GM21360 (cell line): ENCODE measurements at regions not wholly inside any gene's neighbourhood (a gene's known extent, or its start where the extent isn't known, plus 50 kb on each side); places are given as distances from the start of the nearest gene placed in this dataset.
"Not testable (repeated sequence)": the region's sequence is repeated elsewhere in the genome, so short reads cannot be mapped to it uniquely, and the experiment has no call there.

Experiments used
- ATAC-seq: cut with Tn5 transposase; IDR thresholded peaks from one replicate; pipeline ENCODE4 v1.9.1; 2021; ENCODE audit warnings: mild to moderate bottlenecking, moderate library complexity; ENCODE audit not compliant: unreplicated experiment

DNA sequence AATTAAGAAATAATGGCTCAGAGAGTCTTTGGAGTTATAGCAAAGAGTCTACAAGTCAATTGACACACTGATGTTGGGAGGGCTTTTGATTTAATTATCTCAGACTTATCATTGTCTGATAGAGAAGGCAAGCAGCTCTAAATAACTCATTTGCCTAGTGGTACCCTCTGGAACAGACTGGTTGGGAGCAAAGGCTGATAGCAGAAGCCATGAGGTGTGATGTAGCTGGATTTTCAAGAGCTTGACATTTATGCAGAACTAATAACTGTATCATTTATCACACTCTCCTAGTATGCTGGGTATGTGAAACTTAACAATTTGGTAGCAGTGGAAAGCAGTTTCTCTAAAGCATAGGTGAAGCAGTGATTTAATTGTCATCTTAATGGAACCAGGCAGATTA lies 380.6 kb downstream of the TENT5A start:
- no peak for ATAC-seq

DNA sequence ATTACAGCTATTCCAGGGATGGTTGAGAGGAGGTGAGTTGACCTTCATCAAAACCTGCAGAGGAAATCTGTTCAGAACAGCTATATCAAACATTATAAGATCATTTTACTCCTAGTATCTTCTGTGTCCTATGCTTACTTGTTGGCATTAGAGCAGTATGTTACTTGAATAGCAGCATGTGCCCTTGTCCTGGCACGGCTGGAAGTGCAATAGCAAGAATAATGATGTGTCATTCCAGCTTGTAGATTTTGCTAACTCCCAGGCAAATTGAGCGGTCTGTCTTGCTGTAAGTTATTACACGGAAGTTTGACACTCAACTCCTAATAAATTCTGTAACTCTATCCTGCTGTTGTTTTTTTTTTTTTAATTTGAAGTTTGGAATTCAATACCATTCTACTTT lies 385.5 kb downstream of the TENT5A start:
- ATAC-seq: no peak

DNA sequence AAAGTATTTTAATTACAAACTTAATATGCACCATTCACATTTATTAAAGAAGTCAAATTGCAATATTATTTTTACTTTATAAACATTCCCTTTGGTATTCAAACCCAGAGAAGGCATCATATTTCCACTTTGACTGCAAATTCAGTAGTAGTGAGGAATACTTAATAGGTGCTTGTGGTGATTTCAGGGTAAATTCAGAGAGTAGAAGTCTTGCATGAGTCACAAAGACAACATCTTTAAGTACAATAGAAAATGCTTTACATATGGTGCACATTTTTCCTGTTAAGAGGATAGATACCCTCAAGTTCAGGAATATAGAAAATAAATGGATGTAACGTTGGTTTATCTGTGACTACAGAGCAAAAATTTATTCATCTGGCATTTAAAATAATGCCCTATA lies 390.2 kb downstream of the TENT5A start:
- ATAC-seq: no peak

DNA sequence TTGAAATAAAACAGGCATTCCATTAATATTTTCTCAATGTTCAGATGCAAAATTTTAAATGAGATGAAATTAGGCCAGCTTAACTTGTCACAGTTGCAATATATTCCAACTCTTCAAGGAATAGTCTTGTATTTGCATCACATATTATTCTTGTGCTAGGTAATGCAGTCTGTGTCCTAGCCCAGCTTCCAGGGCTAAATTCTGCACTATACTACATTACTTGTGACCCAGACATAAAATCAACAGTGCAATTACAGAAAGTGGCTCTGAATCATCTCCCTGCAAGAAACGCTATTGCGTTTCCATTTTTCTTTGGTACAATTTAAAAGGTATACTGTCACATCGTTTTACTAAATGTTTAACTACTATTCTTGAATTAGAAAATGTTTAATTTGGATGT lies 399.2 kb downstream of the TENT5A start:
- ATAC-seq: no peak

DNA sequence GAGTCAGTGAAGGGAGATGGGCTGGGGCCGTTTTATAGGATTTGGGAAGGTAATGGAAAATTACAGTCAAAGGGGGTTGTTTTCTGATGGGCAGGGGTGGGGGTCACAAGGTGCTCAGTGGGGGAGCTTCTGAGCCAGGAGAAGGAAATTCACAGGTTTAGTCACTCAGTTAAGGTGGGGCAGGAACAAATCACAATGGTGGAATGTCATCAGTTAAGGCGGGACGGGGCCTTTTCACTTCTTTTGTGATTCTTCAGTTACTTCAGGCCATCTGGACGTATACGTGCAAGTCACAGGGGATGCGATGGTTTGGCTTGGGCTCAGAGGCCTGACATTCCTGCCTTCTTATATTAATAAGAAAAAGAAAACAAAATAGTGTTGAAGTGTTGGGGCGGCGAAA lies 408.5 kb downstream of the TENT5A start:
- ATAC-seq: not testable (repeated sequence)

DNA sequence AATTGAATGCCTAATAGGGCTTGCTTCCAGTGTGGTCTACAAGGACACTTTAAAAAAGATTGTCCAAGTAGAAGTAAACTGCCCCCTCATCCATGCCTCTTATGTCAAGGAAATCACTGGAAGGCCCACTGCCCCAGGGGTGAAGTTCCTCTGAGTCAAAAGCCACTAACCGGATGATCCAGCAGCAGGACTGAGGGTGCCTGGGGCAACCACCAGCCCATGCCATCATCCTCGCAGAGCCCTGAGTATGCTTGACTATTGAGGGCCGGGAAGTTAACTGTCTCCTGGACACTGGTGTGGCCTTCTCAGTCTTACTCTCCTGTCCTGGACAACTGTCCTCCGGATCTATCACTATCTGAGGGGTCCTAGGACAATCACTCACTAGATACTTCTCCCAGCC lies 411.5 kb downstream of the TENT5A start:
- ATAC-seq: no peak

DNA sequence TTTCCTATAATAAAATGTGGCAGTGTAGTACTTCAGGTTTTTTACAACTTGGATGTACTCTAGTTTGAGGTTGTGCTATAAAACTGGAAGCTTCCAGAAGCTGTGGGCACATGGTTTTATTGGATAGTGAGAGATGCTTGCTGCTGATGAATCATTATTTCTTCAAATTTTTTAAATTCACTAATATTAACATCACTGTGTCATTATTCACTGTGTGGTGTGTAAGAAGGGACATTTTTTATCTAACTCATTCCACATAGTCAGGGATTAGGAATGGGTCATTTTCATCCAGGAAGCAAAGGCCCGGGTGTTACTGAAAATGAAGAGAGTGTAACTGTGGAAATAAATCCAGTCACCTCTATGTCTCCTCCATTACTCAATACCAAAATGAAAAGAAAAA lies 421.0 kb downstream of the TENT5A start:
- no peak for ATAC-seq

DNA sequence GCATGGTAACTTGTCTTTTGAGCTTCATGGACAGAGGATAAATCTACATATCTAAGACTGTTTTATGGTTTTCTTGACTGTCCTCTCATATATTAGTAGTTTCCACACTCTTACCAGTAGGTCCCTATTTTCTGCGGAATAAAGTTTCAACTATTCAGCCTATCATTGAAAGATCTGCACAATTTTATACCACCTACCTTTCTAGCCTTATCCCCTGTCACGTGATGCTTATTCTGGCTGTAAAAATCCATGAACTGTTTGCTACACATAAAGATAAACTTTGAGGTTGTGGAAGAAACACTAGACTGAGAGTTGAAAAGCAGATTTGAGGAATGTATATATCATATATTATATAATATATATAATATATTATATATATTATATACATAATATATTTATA lies 423.8 kb downstream of the TENT5A start:
- ATAC-seq: no peak

DNA sequence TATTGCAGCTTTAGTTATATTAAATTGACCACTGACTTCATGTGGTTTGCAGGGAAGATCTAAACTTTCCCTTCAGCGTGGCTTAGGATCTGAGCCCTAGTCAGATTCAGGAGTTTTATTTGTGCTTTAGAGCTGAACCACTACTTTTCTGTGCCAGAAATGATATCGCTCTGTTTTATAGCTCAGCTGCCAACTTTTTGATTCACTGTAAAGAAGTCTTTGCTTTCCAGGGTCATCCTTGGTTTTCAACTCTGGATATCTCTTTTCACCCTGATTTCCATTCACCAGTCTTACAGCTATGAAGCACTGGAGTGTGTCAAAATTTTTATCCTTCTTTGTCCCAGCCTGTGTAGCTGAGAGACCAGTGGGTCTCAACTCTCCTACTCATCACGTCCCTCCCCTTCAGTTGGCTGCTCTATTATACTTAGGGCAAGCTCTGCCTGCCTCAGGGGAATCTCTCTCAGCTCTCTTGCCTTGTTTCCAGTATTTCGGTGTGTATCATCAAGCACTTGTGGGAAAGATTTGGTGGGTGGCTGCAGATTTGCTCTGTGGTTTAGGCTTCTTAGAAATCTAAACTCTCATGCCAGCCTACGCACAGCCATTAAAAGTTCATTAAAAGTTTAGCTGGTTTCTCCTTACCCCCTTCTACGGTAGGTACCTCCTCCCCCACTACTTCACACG lies 425.5 kb downstream of the TENT5A start:
- no peak for ATAC-seq

DNA sequence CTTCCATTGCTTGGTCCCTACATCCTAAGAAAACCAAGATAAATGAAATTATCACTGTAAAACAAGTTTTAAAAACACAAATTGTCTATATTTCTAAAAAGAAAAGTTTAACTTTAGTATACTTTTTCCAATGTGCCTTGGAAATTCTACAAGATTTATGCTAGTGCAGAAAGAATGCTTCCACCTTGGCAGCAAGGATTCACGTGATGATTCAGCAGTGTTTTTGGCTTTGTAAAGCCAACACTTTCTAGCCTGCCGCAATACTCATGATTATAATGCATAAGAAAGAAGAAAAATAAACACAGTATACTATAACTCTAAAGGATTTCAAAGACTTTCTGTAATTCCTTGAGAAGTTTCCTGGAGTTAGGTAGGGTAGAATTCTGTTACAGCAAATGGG lies 442.7 kb downstream of the TENT5A start:
- ATAC-seq: no peak

DNA sequence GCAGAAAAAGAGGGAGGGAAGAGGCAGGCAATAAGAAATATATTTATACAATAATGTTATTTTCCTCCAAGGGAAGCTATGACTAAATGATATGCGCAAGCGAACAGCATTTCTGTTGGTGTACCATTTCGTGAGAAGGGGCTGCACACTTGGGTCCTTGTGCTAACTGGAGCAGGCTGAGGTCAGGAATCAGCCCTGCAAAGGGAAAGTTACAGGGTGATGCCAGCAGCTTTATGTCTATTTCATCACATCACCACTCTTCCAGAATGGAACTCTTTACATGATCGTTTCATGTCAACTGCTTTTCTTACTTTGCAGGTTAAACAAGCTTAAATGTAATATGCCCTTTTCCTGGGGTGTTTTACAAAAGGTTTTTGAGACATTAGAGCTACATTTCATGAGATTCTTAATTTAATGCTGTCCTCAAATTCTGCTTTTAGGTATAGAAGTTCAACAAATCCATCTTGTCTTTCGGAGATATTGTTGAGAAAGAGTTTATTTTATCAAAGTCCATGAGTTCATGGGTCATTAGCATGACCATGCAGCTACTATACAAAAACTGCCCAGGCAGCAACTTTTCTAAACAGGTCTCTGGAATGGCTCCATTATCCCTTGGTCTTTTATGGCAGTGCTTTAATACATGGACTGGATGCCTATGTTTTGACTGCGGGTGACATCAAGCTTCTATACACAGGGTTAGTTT lies 443.8 kb downstream of the TENT5A start:
- no peak for ATAC-seq

DNA sequence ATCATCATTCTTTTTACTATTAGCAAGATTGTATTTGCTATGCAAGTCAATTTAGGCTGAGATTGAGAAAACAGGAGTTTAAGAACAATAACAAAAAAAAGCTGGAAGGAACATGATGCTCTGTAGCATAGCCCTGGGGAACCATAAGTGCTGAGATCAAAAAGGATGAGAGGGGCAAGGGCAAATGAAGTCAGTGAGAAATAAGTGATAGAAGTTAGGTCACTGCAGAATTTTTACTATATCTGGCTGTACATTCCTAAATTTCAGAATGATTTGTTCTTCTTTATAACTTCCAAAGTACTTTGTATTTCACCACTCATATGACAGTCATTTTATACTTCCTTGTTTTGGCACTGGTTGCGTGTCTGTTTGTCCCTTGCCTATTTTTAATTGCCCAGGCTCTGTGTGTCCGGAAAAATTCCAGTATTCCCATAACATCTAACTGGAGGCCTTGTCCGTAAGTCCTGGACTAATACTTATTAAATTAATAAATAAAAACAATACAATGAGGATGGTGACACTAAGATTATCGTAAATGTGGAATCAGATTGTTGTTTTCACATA lies 444.7 kb downstream of the TENT5A start:
- ATAC-seq: no peak

DNA sequence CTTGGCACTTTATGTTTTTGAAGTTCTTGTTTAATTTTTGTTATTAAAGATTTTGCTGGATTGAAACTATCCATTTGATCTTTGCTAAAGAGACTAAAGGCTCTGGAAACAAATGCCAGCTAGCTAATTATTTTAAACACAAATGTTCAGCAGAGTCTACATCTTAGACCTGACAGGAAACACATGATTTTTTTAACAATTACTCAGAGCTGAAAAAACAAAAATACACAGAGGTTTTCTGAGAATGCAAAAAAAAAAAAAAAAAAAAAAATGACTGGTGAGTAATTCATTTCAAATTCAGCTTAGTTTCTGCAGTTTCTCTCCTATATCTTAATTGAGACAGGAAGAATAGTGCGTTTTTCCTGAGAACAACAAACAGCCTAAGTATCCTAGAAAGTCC lies 448.0 kb downstream of the TENT5A start:
- no peak for ATAC-seq

DNA sequence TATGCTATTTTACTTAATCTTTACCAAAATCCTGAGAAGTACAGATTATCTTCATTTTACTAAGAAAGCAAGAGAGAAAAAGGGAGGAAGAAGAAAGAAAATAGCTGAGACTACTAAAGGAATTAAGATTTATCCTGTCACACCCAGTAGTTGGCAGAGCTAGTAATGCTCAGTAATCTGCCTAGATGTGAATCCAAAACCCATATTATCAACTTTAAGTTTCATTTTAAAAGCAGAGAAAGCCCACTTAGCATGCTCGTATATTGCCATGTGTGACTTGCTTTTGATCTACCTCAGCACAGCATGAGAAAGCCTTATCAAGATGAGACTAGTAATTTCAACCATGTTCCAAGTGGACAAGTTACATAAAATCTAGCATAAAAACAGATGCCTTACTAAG lies 451.5 kb downstream of the TENT5A start:
- ATAC-seq: no peak

DNA sequence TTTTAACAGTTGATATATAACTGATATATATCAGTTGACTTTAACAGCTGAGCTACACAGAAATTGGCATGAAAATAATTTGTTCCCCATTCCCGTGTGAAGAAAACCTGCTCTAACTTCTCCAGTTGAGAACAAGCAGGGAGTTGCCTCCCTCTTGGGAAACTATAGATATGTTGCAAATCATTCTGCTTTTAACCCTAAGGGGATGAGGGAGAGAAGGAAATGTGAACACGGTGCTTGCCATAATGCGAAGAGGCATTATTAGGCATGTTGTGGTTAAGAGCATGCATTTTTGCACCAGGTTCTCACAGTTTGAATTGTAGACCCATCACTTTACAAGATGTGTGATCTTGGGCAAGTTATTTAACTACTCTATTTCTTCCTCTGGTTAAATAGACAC lies 453.7 kb downstream of the TENT5A start:
- no peak for ATAC-seq

DNA sequence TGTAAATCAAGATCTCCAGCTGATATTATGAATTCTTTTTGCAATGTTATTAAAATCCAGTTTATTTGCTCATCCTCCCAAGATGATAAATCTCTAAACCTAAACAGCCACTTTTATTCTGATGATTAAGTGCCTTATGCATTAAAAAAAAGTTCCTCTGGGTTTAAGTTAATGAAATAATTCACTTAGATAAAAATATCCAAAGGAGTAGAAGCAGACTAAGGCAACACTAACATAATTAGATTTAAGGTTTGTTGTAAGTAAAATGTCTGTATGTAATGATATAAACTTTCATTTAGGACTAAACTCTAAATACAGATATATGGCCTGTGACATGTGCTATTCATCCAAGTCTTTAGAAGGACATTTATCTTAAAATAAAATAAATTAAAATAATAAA lies 457.2 kb downstream of the TENT5A start:
- no peak for ATAC-seq

DNA sequence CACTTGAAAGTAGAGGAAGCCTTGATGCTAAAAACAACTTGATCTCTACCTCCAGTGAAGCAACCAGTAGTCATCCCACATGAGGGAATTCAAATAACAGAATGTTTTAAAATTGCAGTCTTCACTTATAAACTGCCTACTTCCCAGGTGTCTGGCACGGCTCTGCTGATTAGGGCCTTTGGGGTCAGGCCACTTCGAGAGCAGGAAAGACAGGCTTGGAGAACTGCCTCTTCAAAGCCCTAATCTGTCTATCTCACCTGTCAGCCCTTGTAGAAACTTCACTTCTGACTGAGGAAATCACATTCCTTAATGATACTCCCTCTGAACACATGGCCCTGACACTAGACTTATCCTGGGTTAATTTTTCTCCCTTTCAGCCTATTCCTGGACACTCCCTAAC lies 458.6 kb downstream of the TENT5A start:
- ATAC-seq: no peak

DNA sequence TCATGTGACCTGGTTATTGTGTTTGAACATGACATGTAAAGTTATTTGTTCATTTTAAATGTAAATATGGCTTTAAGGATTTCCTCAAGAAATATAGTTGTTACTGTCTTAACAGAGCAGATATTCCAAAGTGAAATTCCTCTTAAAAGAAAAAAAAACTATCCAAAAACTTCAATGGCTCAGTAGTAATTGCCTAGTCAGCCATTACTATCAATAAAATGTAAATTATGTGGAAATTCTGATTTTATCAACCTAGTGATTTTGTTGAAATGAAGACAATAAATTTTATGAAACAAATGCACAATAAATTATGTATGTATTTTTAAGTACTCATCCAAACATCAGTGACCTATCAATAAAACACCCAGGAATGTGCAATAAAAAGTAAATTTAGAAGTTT lies 463.3 kb downstream of the TENT5A start:
- no peak for ATAC-seq

DNA sequence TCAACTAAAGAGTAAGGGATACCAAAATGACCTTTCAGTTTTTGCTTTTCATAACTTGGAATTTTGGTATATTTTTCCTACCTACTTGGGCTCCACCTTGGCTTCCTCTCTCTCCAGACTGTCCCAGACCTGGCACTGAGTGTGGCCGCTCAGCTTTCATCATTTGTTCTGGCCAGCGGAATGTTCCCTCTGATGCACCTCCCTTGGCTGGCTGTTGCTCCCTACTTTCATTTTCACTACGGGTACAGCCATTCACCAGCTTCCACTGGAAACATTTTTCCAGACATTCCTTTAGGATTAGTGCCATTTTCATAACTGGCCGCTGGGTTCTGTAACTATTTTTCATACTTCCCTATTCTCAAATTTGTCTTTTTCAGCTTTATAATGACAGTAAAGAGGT lies 487.4 kb downstream of the TENT5A start:
- no peak for ATAC-seq

DNA sequence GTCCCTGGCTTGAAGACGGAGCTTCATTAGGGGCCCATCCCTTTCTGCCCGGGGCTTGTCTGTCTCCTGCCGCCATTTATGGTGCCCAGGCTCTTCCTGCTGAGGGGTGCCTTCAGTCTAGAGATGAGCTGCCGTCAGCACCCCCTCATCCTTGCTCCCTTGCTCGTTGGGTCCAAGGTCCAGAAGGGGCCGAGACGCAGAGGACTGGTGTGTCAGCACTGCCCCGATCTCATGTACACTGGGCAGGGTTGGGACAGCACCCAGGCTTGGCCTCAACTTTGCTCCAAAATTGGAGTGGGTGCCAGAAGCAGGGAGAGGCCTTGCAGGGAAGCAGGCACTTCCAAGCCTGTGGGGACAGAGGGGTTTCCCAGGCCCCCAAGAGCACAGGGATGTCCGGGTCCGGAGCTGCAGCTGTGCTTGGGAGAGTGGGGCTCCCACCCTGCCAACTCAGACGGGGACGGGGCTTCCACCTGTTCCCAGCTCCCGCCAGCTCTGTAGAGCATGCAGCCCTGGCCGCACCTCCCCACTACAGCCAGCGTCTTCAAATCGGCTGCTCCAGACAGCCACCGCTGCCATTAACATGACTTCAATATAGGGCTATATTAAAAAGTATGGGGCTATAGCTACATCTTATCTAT lies 488.8 kb downstream of the TENT5A start:
- no peak for ATAC-seq

DNA sequence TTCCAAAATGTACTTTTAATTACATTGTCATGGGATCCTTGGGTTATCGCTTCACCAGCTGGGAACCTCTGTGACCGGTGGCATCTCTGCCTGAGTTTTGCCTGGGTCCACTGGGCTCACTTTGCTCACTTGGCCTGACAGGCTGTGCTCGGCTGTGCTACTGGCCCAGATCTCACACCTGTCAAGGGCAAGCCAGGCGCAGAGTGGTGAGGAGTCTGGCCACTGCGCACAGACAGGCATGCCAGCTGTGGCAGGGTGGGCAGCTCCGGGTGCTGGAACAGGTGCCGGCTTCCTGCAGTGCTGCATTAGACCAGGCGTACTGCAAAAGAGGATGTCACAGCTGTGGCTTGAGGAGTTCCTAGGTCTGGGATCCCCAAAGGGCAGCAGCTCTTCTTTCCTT lies 489.8 kb downstream of the TENT5A start:
- no peak for ATAC-seq

DNA sequence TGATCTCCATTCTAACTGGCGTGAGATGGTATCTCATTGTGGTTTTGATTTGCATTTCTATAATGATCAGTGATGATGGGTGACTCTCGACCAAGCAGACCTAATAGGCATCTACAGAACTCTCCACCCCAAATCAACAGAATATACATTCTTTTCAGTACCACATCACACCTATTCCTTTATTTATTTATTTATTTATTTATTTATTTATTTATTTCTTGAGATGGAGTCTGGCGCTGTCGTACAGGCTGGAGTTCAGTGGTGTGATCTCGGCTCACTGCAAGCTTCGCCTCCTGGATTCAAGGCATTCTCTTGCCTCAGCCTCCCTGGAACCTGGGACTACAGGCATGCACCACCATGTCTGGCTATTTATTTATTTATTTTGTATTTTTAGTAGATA lies 496.3 kb downstream of the TENT5A start:
- not testable (repeated sequence) for ATAC-seq
